Vagina (tissue), 2 donors: ENCODE measurements at regions not wholly inside any gene's neighbourhood (a gene's known extent, or its start where the extent isn't known, plus 50 kb on each side); places are given as distances from the start of the nearest gene placed in this dataset.
"Not testable (repeated sequence)": the region's sequence is repeated elsewhere in the genome, so short reads cannot be mapped to it uniquely, and the experiment has no call there.

Experiments
- DNase-seq, 2 donors: peaks; one replicate each; pipeline ENCODE4 v3.0.0-alpha.2; 2017; ENCODE audit errors: extremely low spot score in 2 of 2
- H3K27ac ChIP-seq: fragments of 200-600 bp; sonication (generic); one replicate; pipeline ENCODE4 v1.5.1; 2019
- H3K27me3 ChIP-seq: fragments of 200-600 bp; sonication (generic); one replicate; pipeline ENCODE4 v1.5.1; 2019
- H3K36me3 ChIP-seq, 2 donors: fragments of 200-600 bp; sonication (generic); one replicate each; pipeline ENCODE4 v1.5.1; 2017 to 2019
- H3K4me1 ChIP-seq: fragments of 200-600 bp; sonication (generic); one replicate; pipeline ENCODE4 v1.5.1; 2019
- H3K4me3 ChIP-seq, 2 donors: fragments of 200-600 bp; sonication (generic); 1 replicate in 1 of 2; 2 replicates in 1 of 2; pipeline ENCODE4 v1.5.1; 2016 to 2019
- H3K9me3 ChIP-seq: fragments of 200-600 bp; sonication (generic); one replicate; pipeline ENCODE4 v1.5.1; 2019
- CTCF ChIP-seq, 3 experiments: fragments of 450-650 bp in 2 of 3; fragments of 200-600 bp in 1 of 3; sonication (generic) in 1 of 3; IDR thresholded peaks; one replicate each; pipeline ENCODE4 v1.5.1; 2017 to 2019; ENCODE audit warnings: antibody characterized with exemption in 3 of 3, mild to moderate bottlenecking in 2 of 3, moderate library complexity in 2 of 3
- POLR2A ChIP-seq, 2 donors: fragments of 450-650 bp; IDR thresholded peaks; one replicate each; pipeline ENCODE4 v1.6.1; 2017; ENCODE audit warnings: antibody characterized with exemption in 2 of 2, mild to moderate bottlenecking in 2 of 2, moderate library complexity in 2 of 2
- POLR2AphosphoS5 ChIP-seq, 2 donors: sonication (generic); formaldehyde crosslinking; IDR thresholded peaks; one replicate each; pipeline ENCODE4 v1.9.0; 2017; ENCODE audit warnings: antibody characterized with exemption in 2 of 2, mild to moderate bottlenecking in 2 of 2, low read depth in 1 of 2; ENCODE audit not compliant: insufficient read depth in 1 of 2
- intact Hi-C: fragments of 100-400 bp; cut with DNase I; formaldehyde crosslinking; loops from one replicate; pipeline ENCODE4 v1.15.1; 2023

GRCh38 chr6:167670938-167671338 is 155.8 kb upstream of the AFDN start:
- no peaks in the 10 kb centered on the region for H3K27me3 ChIP-seq
- H3K36me3 ChIP-seq = no peaks in the 10 kb centered on the region
- H3K27ac ChIP-seq = no peak overlapping the region
- H3K4me3 ChIP-seq = no peak overlapping the region
- no peak for DNase-seq
- H3K4me1 ChIP-seq = no peaks in the 10 kb centered on the region
- intact Hi-C loops = no loop called here
- TF ChIP-seq POLR2A (IDR thresholded peaks at IDR 0.05) (no peak), CTCF (IDR thresholded peaks at IDR 0.05) (no peak)
- H3K9me3 ChIP-seq = no peaks in the 10 kb centered on the region

GRCh38 chr6:167671379-167671976 is 155.2 kb upstream of the AFDN start:
- intact Hi-C loops, DNase-seq, H3K27me3 ChIP-seq, H3K4me3 ChIP-seq, H3K4me1 ChIP-seq, H3K36me3 ChIP-seq, H3K27ac ChIP-seq, H3K9me3 ChIP-seq: not testable (repeated sequence)

- Histone ChIP-seq H3K4me1 (no peaks in the 10 kb centered on the region), H3K36me3 (no peaks in the 10 kb centered on the region), H3K27me3 (no peaks in the 10 kb centered on the region), H3K9me3 (no peaks in the 10 kb centered on the region), H3K4me3 (no peak overlapping the region), H3K27ac (no peak overlapping the region)
- intact Hi-C loops = no loop called here
- TF ChIP-seq POLR2AphosphoS5 (IDR thresholded peaks at IDR 0.05; ENCODE audit: insufficient read depth in 1 of 2, low read depth in 1 of 2) = no peak
- TF ChIP-seq CTCF (IDR thresholded peaks at IDR 0.05) = no peak
- no peak for TF ChIP-seq POLR2A (IDR thresholded peaks at IDR 0.05)
- no peak for DNase-seq
Measured at GRCh38 chr6:167671977-167672687, 154.6 kb upstream of the AFDN start.

- Histone ChIP-seq H3K36me3 (no peaks in the 10 kb centered on the region), H3K27me3 (no peaks in the 10 kb centered on the region), H3K4me1 (no peaks in the 10 kb centered on the region), H3K4me3 (no peak overlapping the region), H3K27ac (no peak overlapping the region), H3K9me3 (no peaks in the 10 kb centered on the region)
- TF ChIP-seq POLR2A (IDR thresholded peaks at IDR 0.05) (no peak), POLR2AphosphoS5 (IDR thresholded peaks at IDR 0.05; ENCODE audit: insufficient read depth in 1 of 2, low read depth in 1 of 2) (no peak), CTCF (IDR thresholded peaks at IDR 0.05) (no peak)
- no peak for DNase-seq
- intact Hi-C loops = no loop called here
Measured at GRCh38 chr6:167672738-167673137, 154.0 kb upstream of the AFDN start.

- no peak overlapping the region for H3K27ac ChIP-seq
- intact Hi-C loops = no loop called here
- TF ChIP-seq POLR2AphosphoS5 (IDR thresholded peaks at IDR 0.05; ENCODE audit: insufficient read depth in 1 of 2, low read depth in 1 of 2) = no peak
- TF ChIP-seq CTCF (IDR thresholded peaks at IDR 0.05) = no peak
- no peak for TF ChIP-seq POLR2A (IDR thresholded peaks at IDR 0.05)
- H3K4me3 ChIP-seq = no peak overlapping the region
- no peaks in the 10 kb centered on the region for H3K36me3 ChIP-seq
- peaks cover 11% of the 10 kb centered on the region for H3K4me1 ChIP-seq
- H3K9me3 ChIP-seq = no peaks in the 10 kb centered on the region
- DNase-seq = no peak
- no peaks in the 10 kb centered on the region for H3K27me3 ChIP-seq
Measured at GRCh38 chr6:167673946-167674345, 152.8 kb upstream of the AFDN start.
